Stomach (tissue), 8 donors: ENCODE measurements at regions not wholly inside any gene's neighbourhood (a gene's known extent, or its start where the extent isn't known, plus 50 kb on each side); places are given as distances from the start of the nearest gene placed in this dataset.

Source experiments
- DNase-seq, 2 donors: peaks; one replicate each; pipeline versions ENCODE4 v3.0.0 to v3.0.0-alpha.2; 2013 to 2019
- H3K27ac ChIP-seq, 5 donors: fragments of 200-600 bp in 4 of 5; sonication (generic) in 4 of 5; one replicate each; pipeline ENCODE4 v1.5.1; 2013 to 2019; ENCODE audit warnings: mild to moderate bottlenecking in 1 of 5, moderate library complexity in 1 of 5
- H3K27me3 ChIP-seq, 3 donors: fragments of 200-600 bp; sonication (generic); one replicate each; pipeline ENCODE4 v1.5.1; 2017 to 2019; ENCODE audit warnings: mixed run types in 1 of 3
- H3K36me3 ChIP-seq, 4 donors: fragments of 200-600 bp; sonication (generic); 1 replicate in 3 of 4; 2 replicates in 1 of 4; pipeline ENCODE4 v1.5.1; 2016 to 2019
- H3K4me1 ChIP-seq, 4 donors: fragments of 200-600 bp; sonication (generic); one replicate each; pipeline ENCODE4 v1.5.1; 2016 to 2019
- H3K4me3 ChIP-seq, 4 donors: fragments of 200-600 bp; sonication (generic) in 3 of 4; one replicate each; pipeline ENCODE4 v1.5.1; 2016 to 2019; ENCODE audit warnings: mild to moderate bottlenecking in 1 of 4
- H3K9me3 ChIP-seq, 4 donors: fragments of 200-600 bp; sonication (generic); one replicate each; pipeline ENCODE4 v1.5.1; 2016 to 2019
- EP300 ChIP-seq: sonication (generic); formaldehyde crosslinking; IDR thresholded peaks from one replicate; pipeline ENCODE4 v1.6.1; 2017; ENCODE audit warnings: antibody characterized with exemption
- POLR2A ChIP-seq, 4 donors: fragments of 450-650 bp; IDR thresholded peaks; one replicate each; pipeline ENCODE4 v1.6.1; 2016; ENCODE audit warnings: antibody characterized with exemption in 4 of 4, control low read depth in 2 of 4, mild to moderate bottlenecking in 1 of 4, moderate library complexity in 1 of 4
- POLR2AphosphoS5 ChIP-seq, 3 donors: sonication (generic); formaldehyde crosslinking; IDR thresholded peaks; one replicate each; pipeline ENCODE4 v1.6.1; 2016; ENCODE audit warnings: antibody characterized with exemption in 3 of 3
- WGBS, 5 donors: extraction: QIAGEN DNeasy Blood & Tissue Kit in 3 of 5; methylation state at CpG; one replicate each; pipeline versions ENCODE4 v1.1.5 to v1.1.7; 2013 to 2018; 5-methylcytosine and 5-hydroxymethylcytosine counted together
- intact Hi-C: fragments of 100-400 bp; cut with DNase I; formaldehyde crosslinking; loops from one replicate; pipeline ENCODE4 v1.15.1; 2023; ENCODE audit warnings: low total_unique reads
- TF ChIP-seq, protein P1 (sequence below), 7 experiments: fragments of 450-650 bp in 4 of 7; fragments of 200-600 bp in 3 of 7; sonication (generic) in 3 of 7; IDR thresholded peaks; one replicate each; pipeline ENCODE4 v1.5.1; 2016 to 2019; ENCODE audit warnings: antibody characterized with exemption in 7 of 7, control low read depth in 2 of 7, mild to moderate bottlenecking in 1 of 7
- donor health status: healthy with polysubstance abuse.
- donor health status: Bipolar disorder and iron deficiency.
- donor health status: healthy.

DNA sequence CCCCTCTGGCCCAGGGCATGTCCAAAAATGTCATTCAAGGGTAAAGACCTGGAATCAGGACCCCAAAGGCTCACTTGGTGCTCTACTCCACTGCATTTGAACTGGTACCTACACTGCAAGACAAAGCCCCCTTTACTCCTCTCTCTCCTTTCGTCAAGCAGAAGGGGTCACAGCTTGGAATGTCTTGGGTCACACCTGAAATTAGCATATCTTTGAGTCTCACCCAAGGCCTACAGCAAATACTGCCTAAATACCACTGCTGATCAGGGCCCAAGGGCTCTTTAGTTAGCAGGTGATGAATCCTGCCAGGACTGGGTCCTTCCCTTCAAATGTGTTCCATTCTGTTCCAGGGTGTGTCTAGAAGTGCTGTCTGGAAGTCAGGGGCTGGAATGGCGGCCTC, 320.6 kb downstream of the SV2B start:
- no peaks in the 10 kb centered on the region for H3K36me3 ChIP-seq
- H3K27me3 ChIP-seq: no peaks in the 10 kb centered on the region
- 66 to 88% (median 78%) methylated on average over 2 of the region's 2 CpGs for whole genome bisulfite sequencing, 5 donors
- no peak overlapping the region for H3K4me3 ChIP-seq
- H3K27ac ChIP-seq: no peak overlapping the region
- intact Hi-C loops: no loop called here
- H3K9me3 ChIP-seq: no peaks in the 10 kb centered on the region
- DNase-seq: no peak
- no peaks in the 10 kb centered on the region for H3K4me1 ChIP-seq
- TF ChIP-seq POLR2AphosphoS5 (IDR thresholded peaks at IDR 0.05): no peak
- TF ChIP-seq, protein P1, sequence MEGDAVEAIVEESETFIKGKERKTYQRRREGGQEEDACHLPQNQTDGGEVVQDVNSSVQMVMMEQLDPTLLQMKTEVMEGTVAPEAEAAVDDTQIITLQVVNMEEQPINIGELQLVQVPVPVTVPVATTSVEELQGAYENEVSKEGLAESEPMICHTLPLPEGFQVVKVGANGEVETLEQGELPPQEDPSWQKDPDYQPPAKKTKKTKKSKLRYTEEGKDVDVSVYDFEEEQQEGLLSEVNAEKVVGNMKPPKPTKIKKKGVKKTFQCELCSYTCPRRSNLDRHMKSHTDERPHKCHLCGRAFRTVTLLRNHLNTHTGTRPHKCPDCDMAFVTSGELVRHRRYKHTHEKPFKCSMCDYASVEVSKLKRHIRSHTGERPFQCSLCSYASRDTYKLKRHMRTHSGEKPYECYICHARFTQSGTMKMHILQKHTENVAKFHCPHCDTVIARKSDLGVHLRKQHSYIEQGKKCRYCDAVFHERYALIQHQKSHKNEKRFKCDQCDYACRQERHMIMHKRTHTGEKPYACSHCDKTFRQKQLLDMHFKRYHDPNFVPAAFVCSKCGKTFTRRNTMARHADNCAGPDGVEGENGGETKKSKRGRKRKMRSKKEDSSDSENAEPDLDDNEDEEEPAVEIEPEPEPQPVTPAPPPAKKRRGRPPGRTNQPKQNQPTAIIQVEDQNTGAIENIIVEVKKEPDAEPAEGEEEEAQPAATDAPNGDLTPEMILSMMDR (IDR thresholded peaks at IDR 0.05): no peak
- no peak for TF ChIP-seq POLR2A (IDR thresholded peaks at IDR 0.05)
- no peak for TF ChIP-seq EP300

DNA sequence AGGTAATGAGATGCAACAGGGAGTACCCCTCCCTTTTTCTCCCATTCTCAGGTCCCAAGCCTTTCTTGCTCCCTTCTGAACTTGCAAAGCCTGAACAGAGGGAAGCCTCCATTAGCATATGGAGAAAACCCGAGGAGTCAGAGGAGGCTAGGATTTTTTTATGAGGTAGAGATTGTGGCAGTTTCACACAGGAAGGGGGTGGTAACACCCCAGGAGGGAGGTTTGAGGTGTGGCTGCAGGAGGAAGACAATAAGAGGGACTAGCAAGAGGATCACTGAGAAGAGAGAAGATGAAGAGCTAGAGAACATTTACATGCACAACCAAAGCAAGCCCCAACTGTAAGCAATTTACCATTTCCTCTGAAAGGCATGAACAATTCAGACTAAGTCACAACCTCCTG, 322.7 kb downstream of the SV2B start:
- DNase-seq: no peak
- intact Hi-C loops: no loop called here
- Histone ChIP-seq H3K9me3 (no peaks in the 10 kb centered on the region), H3K27ac (no peak overlapping the region), H3K4me3 (no peak overlapping the region), H3K4me1 (no peaks in the 10 kb centered on the region), H3K27me3 (no peaks in the 10 kb centered on the region), H3K36me3 (no peaks in the 10 kb centered on the region)
- TF ChIP-seq, protein P1 (IDR thresholded peaks at IDR 0.05): no peak
- no peak for TF ChIP-seq POLR2AphosphoS5 (IDR thresholded peaks at IDR 0.05)
- no peak for TF ChIP-seq EP300
- TF ChIP-seq POLR2A (IDR thresholded peaks at IDR 0.05): no peak
- 19 to 36% (median 25%) methylated on average over 1 of the region's 1 CpG for WGBS, 5 donors

DNA sequence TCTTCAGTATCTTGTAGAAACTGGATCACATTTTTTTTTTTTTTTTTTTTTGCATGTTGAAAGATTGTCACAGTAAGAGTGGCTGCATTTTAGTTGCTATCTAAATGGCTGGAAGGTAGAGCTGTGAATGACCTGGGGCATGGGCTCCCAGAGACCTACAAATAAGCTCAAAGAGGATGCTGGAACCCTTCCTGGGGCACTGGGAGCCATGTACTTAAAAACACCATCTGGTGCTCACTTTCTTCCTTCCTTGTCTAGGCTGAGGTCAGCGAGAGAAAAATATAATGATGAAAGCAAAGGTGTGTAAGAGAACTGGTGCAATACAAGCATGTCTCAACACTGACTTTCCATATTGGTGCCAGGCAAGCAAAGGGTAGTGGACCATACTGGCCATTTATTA, 323.9 kb downstream of the SV2B start:
- intact Hi-C loops: no loop called here
- no peaks in the 10 kb centered on the region for H3K9me3 ChIP-seq
- 67 to 96% (median 89%) methylated on average over 1 of the region's 1 CpG for WGBS, 5 donors
- no peaks in the 10 kb centered on the region for H3K36me3 ChIP-seq
- H3K4me3 ChIP-seq: no peak overlapping the region
- H3K4me1 ChIP-seq: no peaks in the 10 kb centered on the region
- no peak overlapping the region for H3K27ac ChIP-seq
- no peak for DNase-seq
- H3K27me3 ChIP-seq: no peaks in the 10 kb centered on the region
- TF ChIP-seq POLR2A (IDR thresholded peaks at IDR 0.05) (no peak), EP300 (no peak)
- TF ChIP-seq, protein P1 (IDR thresholded peaks at IDR 0.05): no peak

DNA sequence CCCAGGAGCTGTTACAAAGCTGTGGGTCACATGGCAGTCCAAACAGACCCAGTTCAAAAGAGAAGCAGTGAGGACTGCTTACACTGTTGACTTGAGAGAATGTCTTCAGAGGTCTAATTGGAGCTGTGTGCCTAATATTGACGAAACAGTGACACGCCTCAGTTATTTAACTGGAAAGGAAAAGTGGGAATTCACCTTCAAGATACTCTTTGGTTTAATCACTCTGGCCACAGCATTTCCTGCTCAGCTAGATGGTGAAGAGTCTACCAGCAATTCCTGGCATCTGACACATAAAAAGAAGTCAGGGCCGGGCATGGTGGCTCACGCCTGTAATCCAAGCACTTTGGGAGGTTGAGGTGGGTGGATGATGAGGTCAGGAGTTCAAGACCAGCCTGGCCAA, 326.4 kb downstream of the SV2B start:
- no peaks in the 10 kb centered on the region for H3K9me3 ChIP-seq
- no peaks in the 10 kb centered on the region for H3K4me1 ChIP-seq
- no peak for DNase-seq
- 37 to 69% (median 50%) methylated on average over 4 of the region's 4 CpGs for WGBS, 5 donors
- TF ChIP-seq POLR2A (IDR thresholded peaks at IDR 0.05): no peak
- no peak for TF ChIP-seq EP300
- TF ChIP-seq, protein P1 (IDR thresholded peaks at IDR 0.05): no peak
- TF ChIP-seq POLR2AphosphoS5 (IDR thresholded peaks at IDR 0.05): no peak
- intact Hi-C loops: no loop called here
- H3K36me3 ChIP-seq: no peaks in the 10 kb centered on the region
- H3K27me3 ChIP-seq: no peaks in the 10 kb centered on the region
- H3K27ac ChIP-seq: no peak overlapping the region
- H3K4me3 ChIP-seq: no peak overlapping the region
